SHP77 (cell line): ENCODE measurements at regions not wholly inside any gene's neighbourhood (a gene's known extent, or its start where the extent isn't known, plus 50 kb on each side); places are given as distances from the start of the nearest gene placed in this dataset.

Source experiments
- DNase-seq, 2 experiments: peaks; one replicate each; lab custom pipeline; 2025; lab: John Stamatoyannopoulos, UW

- DNase-seq: no peak
These were observed 736.1 kb downstream of the GALR1 start for GRCh38 chr18:77985526-77986281.

- no peak for DNase-seq
These were observed 740.5 kb downstream of the GALR1 start for GRCh38 chr18:77990131-77990530.

- no peak for DNase-seq
These were observed 741.3 kb downstream of the GALR1 start for GRCh38 chr18:77990901-77991300.

- no peak for DNase-seq
These were observed 742.4 kb downstream of the GALR1 start for GRCh38 chr18:77992057-77992456.

GRCh38 chr18:77993188-77993981 lies 743.7 kb downstream of the GALR1 start:
- DNase-seq: no peak

- DNase-seq: no peak
These were observed 745.9 kb downstream of the GALR1 start for GRCh38 chr18:77995593-77995992.

GRCh38 chr18:77996737-77997136 lies 747.1 kb downstream of the GALR1 start:
- DNase-seq: no peak

DNA sequence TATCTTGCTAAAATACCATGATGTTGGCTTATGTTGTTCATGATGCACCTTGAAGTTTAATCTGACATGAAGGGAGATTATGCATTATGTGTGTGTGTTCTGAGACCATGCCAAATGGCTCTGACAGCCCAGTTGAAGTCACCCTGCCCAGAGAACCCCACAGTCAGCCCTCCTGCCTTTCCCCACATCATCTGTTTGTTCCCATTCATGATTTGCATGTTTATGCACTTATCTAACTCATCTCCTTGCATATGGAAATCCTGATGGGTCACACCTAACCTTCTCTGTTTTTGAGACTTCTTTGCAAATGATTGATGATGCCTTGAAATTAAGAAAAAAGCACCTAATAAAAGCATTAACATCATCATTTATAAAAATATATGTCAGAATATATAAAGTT lies 752.2 kb downstream of the GALR1 start:
- DNase-seq: no peak

DNA sequence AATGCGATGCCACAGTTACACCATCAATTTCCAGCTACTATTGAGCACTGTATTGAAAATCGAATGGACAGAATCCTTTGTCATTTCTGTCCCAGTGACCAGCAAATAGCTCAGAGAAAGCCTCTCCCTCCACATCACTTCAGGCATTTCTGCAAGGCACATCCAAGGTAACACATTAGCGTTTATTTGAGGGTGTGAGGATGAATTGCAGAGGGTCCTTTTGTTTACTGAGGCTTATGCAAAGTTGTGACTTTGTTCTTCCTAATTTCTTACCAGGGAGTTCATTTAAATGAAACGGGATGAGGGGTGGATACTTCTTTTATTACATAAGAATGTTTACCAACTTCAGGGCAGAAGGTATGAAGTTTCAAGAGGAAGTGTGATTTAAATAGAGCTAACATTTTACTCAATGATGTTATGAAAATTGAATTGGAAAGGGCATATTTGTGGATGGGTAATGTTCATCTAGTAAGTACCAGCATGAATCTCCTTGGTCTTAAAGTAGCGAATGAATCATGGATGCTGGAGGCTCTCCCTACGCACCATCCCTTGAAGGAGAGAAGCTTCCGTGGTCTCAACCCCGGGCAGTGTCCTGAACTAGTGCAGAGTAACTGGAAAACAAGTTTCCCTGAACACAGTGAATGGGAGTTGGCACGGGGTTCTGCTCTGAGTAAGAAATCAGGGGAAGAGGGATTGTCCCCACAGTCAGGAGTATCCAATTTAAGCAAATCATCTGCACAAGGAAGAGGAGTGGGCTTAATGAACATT lies 756.5 kb downstream of the GALR1 start:
- no peak for DNase-seq

DNA sequence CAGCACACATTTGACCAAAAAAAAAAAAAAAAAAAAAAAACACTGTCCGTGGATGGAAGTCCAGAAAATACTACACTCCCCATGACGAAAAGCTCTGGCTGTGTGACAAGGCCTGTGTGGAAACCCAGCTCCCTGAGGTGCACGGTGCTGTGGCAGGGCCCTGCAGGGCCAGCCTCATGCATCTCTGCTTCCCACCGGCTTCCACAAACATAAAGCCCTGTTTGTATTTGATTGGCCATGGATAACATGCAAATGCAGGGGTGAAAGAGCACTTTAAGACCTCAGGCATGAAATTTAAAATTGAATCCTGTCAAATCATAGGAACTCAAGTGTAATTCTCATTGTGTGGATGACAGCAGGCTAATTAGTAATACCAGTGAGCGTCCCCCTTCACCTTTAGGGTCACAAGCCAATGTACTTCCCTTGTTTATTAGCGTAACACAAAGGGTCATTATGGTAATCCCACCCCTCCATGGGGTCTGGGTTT lies 757.2 kb downstream of the GALR1 start:
- DNase-seq: no peak

GRCh38 chr18:78010363-78010762 lies 760.7 kb downstream of the GALR1 start:
- DNase-seq: no peak

DNA sequence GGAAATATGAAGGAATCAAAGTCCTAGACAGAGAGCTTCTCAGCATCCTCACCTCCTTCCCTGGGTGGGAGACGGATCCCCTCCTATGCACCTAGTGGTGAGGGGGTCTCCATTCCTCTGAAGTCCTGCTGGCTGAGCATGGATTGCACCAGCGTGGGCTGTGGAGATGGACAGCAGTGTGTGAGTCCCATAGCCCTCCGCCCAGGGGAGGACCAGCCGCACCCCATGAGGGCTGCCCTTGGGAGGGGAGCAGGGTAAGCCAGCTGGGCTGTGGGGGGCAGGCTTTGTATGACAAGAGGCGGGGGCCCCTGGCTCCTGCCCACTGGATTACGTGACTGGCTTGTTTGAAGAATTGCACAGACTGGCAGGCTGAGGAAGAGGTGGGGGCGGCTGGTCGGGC lies 768.2 kb downstream of the GALR1 start:
- DNase-seq: no peak

- no peak for DNase-seq
These were observed 771.5 kb downstream of the GALR1 start for GRCh38 chr18:78021196-78021595.

GRCh38 chr18:78031589-78031988 lies 781.9 kb downstream of the GALR1 start:
- no peak for DNase-seq

DNA sequence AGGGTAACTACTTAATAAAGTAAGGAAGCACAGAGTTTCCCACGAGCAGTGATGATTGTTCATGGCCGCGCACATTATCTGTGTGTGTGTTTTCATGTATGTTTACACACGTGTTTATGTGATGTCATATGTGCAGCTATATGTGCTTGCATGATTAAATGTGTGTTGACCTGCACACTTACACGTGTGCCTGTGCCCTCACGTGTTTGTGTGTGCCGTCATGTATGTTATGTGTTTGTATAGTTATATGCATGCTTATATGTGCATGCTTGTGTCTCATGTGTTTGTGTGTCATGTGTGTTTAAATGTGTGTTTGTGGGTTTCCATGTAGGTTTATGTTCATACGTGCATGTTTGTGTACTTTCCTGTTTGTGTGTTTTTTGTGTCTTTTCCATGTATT lies 782.3 kb downstream of the GALR1 start:
- DNase-seq: no peak

DNA sequence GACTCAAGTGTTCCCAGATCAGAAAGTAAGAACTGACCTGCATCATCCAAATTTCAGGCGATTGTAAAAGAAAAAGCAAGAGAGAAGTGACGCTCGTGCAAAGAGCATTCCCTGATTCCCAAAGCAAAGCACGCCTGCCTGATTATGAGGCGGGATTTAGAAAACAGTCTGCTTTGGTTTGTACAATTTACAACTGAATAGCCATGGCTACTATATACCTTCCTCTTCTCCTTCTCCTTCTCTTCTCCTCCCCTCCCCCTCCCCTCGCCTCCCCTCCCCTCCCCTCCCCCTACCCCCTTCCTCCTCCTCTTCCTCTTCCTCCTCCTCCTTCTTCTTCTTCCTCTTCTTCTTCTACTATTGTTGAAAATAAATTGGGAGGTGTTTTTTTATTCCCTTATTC lies 782.9 kb downstream of the GALR1 start:
- DNase-seq: no peak

DNA sequence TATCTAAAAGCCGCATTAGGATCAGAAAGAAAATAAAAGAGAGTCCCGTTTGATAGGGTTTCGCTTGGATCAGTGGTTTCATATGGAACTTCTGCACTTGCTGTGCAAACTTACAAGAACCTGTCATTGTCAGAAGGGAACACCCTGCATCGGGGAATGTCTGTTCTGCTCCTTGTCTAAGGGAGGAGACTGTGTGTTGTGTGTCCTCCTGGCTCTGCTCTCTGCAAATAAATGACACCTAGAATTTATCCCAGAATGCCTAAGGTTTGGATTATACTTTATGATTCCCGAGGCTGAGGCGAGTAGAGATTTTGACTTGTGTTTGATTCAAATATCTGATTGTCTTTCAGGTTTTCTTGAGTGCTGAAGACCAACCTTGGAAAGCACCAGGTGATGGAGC lies 785.1 kb downstream of the GALR1 start:
- no peak for DNase-seq

DNA sequence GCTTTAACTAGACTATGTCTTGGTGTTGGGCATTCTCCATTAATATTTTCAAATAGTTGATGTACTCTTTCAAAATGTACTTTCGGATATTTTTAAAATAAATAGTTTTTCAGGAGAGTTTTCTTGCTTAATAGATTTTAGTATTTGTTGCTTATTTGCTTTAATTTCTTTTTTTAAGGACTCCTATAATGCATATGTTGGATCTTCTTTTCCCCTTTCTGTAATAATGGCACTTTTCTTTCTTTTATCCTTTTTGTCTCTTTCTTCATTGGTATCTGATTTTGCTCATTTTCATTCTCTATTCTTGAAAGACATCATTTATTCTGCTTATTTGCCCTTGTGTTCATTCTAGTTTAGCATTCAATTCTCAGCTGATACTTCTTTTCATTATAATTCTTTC lies 791.6 kb downstream of the GALR1 start:
- no peak for DNase-seq

GRCh38 chr18:78046631-78047030 lies 797.0 kb downstream of the GALR1 start:
- no peak for DNase-seq

- DNase-seq: no peak
These were observed 799.6 kb downstream of the GALR1 start for GRCh38 chr18:78049281-78049680.

DNA sequence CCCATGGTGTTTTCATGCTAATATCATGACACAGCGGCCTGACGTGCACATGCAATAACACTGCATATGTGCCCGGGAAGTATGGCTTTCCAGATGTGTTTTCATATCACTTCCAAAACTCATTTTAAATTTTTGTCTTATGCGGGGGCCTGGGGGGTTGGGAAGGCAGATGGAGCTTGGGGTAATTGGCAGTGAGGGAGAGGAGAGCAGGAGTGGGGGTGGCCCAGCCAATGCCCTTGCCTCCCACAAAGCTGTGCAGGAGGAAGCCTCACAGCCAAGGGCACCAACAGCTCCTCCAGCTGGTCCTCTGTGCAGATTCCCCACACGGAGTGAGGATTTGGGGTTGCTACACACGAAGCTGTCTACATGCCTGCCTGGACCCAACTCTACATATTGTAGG lies 805.2 kb downstream of the GALR1 start:
- DNase-seq: no peak

- DNase-seq: no peak
These were observed 806.4 kb downstream of the GALR1 start for GRCh38 chr18:78056011-78056410.
